H1 (cell line): ENCODE measurements at regions not wholly inside any gene's neighbourhood (a gene's known extent, or its start where the extent isn't known, plus 50 kb on each side); places are given as distances from the start of the nearest gene placed in this dataset.

Experiments used
- CTCF ChIA-PET: fragments of 300-600 bp; sonication (Branson Sonifier 250); formaldehyde crosslinking; loops from one replicate; lab custom pipeline; 2021; ENCODE audit not compliant: partially characterized antibody; lab: Charles Lee
- POLR2A ChIA-PET: fragments of 300-600 bp; sonication (Branson Sonifier 250); formaldehyde crosslinking; loops from one replicate; lab custom pipeline; 2021; ENCODE audit warnings: inconsistent platforms; ENCODE audit not compliant: partially characterized antibody; lab: Charles Lee
- DNase-seq, 2 experiments: peaks; one replicate each; pipeline versions ENCODE4 v3.0.0 to v3.0.0-alpha.2; 2010 to 2022; ENCODE audit warnings: low spot score in 2 of 2, low read depth in 1 of 2, mixed read lengths in 1 of 2
- FAIRE-seq: peaks from 2 replicates; lab custom pipeline; 2011; peaks lifted over from hg19 to GRCh38; lab: Jason Lieb, UNC
- H2AFZ ChIP-seq: 2 replicates; pipeline ENCODE4 v1.8.1; 2012; ENCODE audit warnings: low read length, inconsistent platforms
- H2AK5ac ChIP-seq: 2 replicates; pipeline ENCODE4 v1.6.1; 2013; ENCODE audit warnings: low read depth, low read length
- H2BK120ac ChIP-seq: replicated peaks from 2 replicates; pipeline ENCODE3; 2013; ENCODE audit warnings: low read depth, low read length, inconsistent platforms
- H2BK12ac ChIP-seq: 2 replicates; pipeline ENCODE4 v1.6.1; 2013; ENCODE audit warnings: low read depth, low read length
- H2BK15ac ChIP-seq: 2 replicates; pipeline ENCODE4 v1.6.1; 2013; ENCODE audit warnings: low read length
- H2BK20ac ChIP-seq: 2 replicates; pipeline ENCODE4 v1.6.1; 2013; ENCODE audit warnings: low read length
- H2BK5ac ChIP-seq: 2 replicates; pipeline ENCODE4 v1.6.1; 2013; ENCODE audit warnings: low read depth, low read length
- H3K14ac ChIP-seq: 2 replicates; pipeline ENCODE4 v1.6.1; 2013; ENCODE audit warnings: inconsistent platforms; ENCODE audit not compliant: insufficient read length
- H3K18ac ChIP-seq: 2 replicates; pipeline ENCODE4 v1.6.1; 2013; ENCODE audit warnings: low read length; ENCODE audit errors: extremely low read depth
- H3K23ac ChIP-seq: 2 replicates; pipeline ENCODE4 v1.6.1; 2013; ENCODE audit warnings: inconsistent platforms; ENCODE audit not compliant: insufficient read length
- H3K23me2 ChIP-seq: 2 replicates; pipeline ENCODE4 v1.6.1; 2013; ENCODE audit warnings: low read depth, low read length
- H3K27ac ChIP-seq: 2 replicates; pipeline ENCODE4 v1.6.1; 2011; ENCODE audit warnings: low read depth, low read length, inconsistent platforms
- H3K27me3 ChIP-seq, 4 experiments: replicated peaks in 1 of 4; 1 replicate in 1 of 4; 2 replicates in 3 of 4; pipeline versions ENCODE4 v1.6.1 to v1.8.1; 2011 to 2013; ENCODE audit warnings: low read length in 3 of 4, mild to moderate bottlenecking in 3 of 4, inconsistent platforms in 2 of 4, mixed read lengths in 2 of 4, moderate library complexity in 1 of 4; ENCODE audit not compliant: control insufficient read depth in 3 of 4, insufficient read depth in 3 of 4; ENCODE audit errors: extremely low read depth in 1 of 4
- H3K36me3 ChIP-seq, 4 experiments: 2 replicates each; pipeline versions ENCODE4 v1.6.1 to v1.8.1; 2011 to 2013; ENCODE audit warnings: mild to moderate bottlenecking in 4 of 4, low read length in 3 of 4, moderate library complexity in 2 of 4, control low read depth in 1 of 4, inconsistent platforms in 1 of 4; ENCODE audit not compliant: insufficient read depth in 4 of 4, control insufficient read depth in 2 of 4
- H3K4ac ChIP-seq: replicated peaks from 2 replicates; pipeline ENCODE3; 2013; ENCODE audit warnings: low read length, low read depth, mixed read lengths, inconsistent platforms; ENCODE audit not compliant: insufficient read length
- H3K4me1 ChIP-seq, 4 experiments: replicated peaks in 1 of 4; 1 replicate in 1 of 4; 2 replicates in 3 of 4; pipeline versions ENCODE4 v1.6.1 to v1.8.1; 2011 to 2013; ENCODE audit warnings: low read length in 3 of 4, inconsistent platforms in 2 of 4, mixed read lengths in 1 of 4; ENCODE audit not compliant: insufficient read depth in 4 of 4, control insufficient read depth in 3 of 4
- H3K4me2 ChIP-seq, 2 experiments: 2 replicates each; pipeline versions ENCODE4 v1.6.1 to v1.8.1; 2011 to 2013; ENCODE audit warnings: low read depth in 2 of 2, low read length in 2 of 2, control low read depth in 1 of 2, inconsistent platforms in 1 of 2, mild to moderate bottlenecking in 1 of 2; ENCODE audit not compliant: insufficient read depth in 1 of 2
- H3K4me3 ChIP-seq, 4 experiments: fragments of 200-600, 300-600 bp in 1 of 4; sonication (generic), shearing (Covaris generic), sonication (Bioruptor Twin) in 1 of 4; 2 replicates each; pipeline versions ENCODE4 v1.5.1 to v1.8.1; 2011 to 2016; ENCODE audit warnings: low read length in 4 of 4, low read depth in 3 of 4, control low read depth in 2 of 4, inconsistent platforms in 2 of 4, mild to moderate bottlenecking in 2 of 4, mixed read lengths in 1 of 4, moderate library complexity in 1 of 4; ENCODE audit not compliant: insufficient read depth in 2 of 4; ENCODE audit errors: extremely low read depth in 1 of 4
- H3K56ac ChIP-seq: replicated peaks from 2 replicates; pipeline ENCODE3; 2013; ENCODE audit warnings: low read depth, mild to moderate bottlenecking, mixed read lengths, low read length, inconsistent platforms; ENCODE audit not compliant: insufficient read length
- H3K79me1 ChIP-seq: 2 replicates; pipeline ENCODE4 v1.6.1; 2013; ENCODE audit warnings: low read depth, low read length, control low read depth
- H3K79me2 ChIP-seq, 2 experiments: 2 replicates each; pipeline versions ENCODE4 v1.6.1 to v1.8.1; 2012 to 2013; ENCODE audit warnings: low read length in 2 of 2, mild to moderate bottlenecking in 2 of 2, inconsistent platforms in 1 of 2; ENCODE audit not compliant: insufficient read depth in 2 of 2, control insufficient read depth in 1 of 2
- H3K9ac ChIP-seq, 4 experiments: replicated peaks in 1 of 4; 1 replicate in 1 of 4; 2 replicates in 3 of 4; pipeline versions ENCODE4 v1.6.1 to v1.8.1; 2011 to 2013; ENCODE audit warnings: low read depth in 3 of 4, low read length in 3 of 4, control low read depth in 2 of 4, mild to moderate bottlenecking in 2 of 4, moderate library complexity in 2 of 4, inconsistent platforms in 1 of 4; ENCODE audit errors: extremely low read depth in 1 of 4
- H3K9me3 ChIP-seq, 2 experiments: 2 replicates each; pipeline versions ENCODE4 v1.6.1 to v1.8.1; 2012 to 2013; ENCODE audit warnings: mild to moderate bottlenecking in 2 of 2, moderate library complexity in 2 of 2, control low read depth in 1 of 2, inconsistent platforms in 1 of 2, low read depth in 1 of 2, low read length in 1 of 2, mixed read lengths in 1 of 2; ENCODE audit not compliant: insufficient read depth in 2 of 2
- H4K20me1 ChIP-seq, 2 experiments: replicated peaks in 1 of 2; 2 replicates each; pipeline versions ENCODE3 to v1.8.1; 2011 to 2013; ENCODE audit warnings: inconsistent platforms in 2 of 2, low read length in 2 of 2, mild to moderate bottlenecking in 1 of 2; ENCODE audit not compliant: insufficient read depth in 2 of 2, control insufficient read depth in 1 of 2
- H4K5ac ChIP-seq: 2 replicates; pipeline ENCODE4 v1.6.1; 2013; ENCODE audit warnings: low read length, low read depth, mixed read lengths, inconsistent platforms; ENCODE audit not compliant: insufficient read length
- H4K8ac ChIP-seq: 2 replicates; pipeline ENCODE4 v1.8.0; 2013; ENCODE audit warnings: mild to moderate bottlenecking, moderate library complexity, low read length, inconsistent platforms; ENCODE audit not compliant: insufficient read depth; ENCODE audit errors: extremely low read depth
- H4K91ac ChIP-seq: replicated peaks from 2 replicates; pipeline ENCODE3; 2013; ENCODE audit warnings: low read length, mixed read lengths, inconsistent platforms; ENCODE audit not compliant: insufficient read length
- KDM4A ChIP-seq: IDR thresholded peaks from one replicate; pipeline ENCODE4 v1.7.1; 2012; ENCODE audit warnings: low read depth, mild to moderate bottlenecking, moderate library complexity, low read length, inconsistent platforms; ENCODE audit not compliant: severe bottlenecking
- SP4 ChIP-seq: IDR thresholded peaks from 2 replicates; pipeline ENCODE4 v1.6.1; 2012; ENCODE audit warnings: low read length, inconsistent platforms
- WGBS, 2 experiments: shearing (Covaris generic) in 1 of 2; methylation state at CpG; one replicate each; pipeline versions ENCODE4 v1.1.6 to v1.1.7; 2013 to 2015; ENCODE audit warnings: low lambda C conversion rate in 2 of 2, mixed read lengths in 2 of 2, inconsistent platforms in 1 of 2, low coverage in 1 of 2, missing lambda C conversion rate in 1 of 2; ENCODE audit not compliant: insufficient replicate concordance in 2 of 2, insufficient coverage in 1 of 2, insufficient read length in 1 of 2; ENCODE audit errors: extremely low coverage in 1 of 2, missing lambda C conversion rate in 1 of 2; 5-methylcytosine and 5-hydroxymethylcytosine counted together

DNA sequence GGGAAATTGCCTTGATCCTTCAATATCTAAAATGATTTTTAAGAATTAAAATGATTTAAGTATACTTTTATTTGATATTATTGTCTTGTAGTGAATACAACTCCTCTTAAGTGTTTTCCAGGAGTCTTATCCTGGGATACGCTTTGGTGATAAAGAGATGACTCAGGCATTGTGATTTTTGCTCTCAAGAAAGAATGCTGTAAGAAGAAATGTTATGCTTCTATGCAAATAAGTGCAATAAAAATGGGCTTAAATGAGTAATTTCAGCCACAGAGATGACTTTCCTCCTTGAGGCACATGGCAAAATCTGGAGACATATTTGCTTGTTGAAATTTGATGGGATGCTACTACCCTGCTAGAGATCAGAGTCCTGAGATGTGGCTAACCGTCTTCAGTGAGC is 358.6 kb upstream of the BCHE start:
- Histone ChIP-seq H3K56ac (no peak overlapping the region), H4K5ac (no peak overlapping the region), H2AFZ (no peak overlapping the region), H3K23ac (no peak overlapping the region), H3K14ac (no peak overlapping the region), H2BK20ac (no peak overlapping the region), H4K8ac (no peak overlapping the region), H3K79me1 (no peaks in the 10 kb centered on the region), H4K91ac (no peak overlapping the region), H3K23me2 (no peaks in the 10 kb centered on the region), H2BK15ac (no peak overlapping the region), H2BK120ac (no peak overlapping the region), H2AK5ac (no peak overlapping the region), H3K4me2 (no peak overlapping the region), H3K9ac (no peak overlapping the region), H4K20me1 (no peaks in the 10 kb centered on the region), H3K4me1 (no peaks in the 10 kb centered on the region), H3K36me3 (no peaks in the 10 kb centered on the region), H2BK5ac (no peak overlapping the region), H3K27ac (no peak overlapping the region), H3K27me3 (no peaks in the 10 kb centered on the region), H3K18ac (no peak overlapping the region), H3K79me2 (no peaks in the 10 kb centered on the region), H3K9me3 (no peaks in the 10 kb centered on the region), H2BK12ac (no peak overlapping the region), H3K4ac (no peak overlapping the region), H3K4me3 (no peak overlapping the region)
- ChIA-PET CTCF (no interaction called here), POLR2A (no interaction called here)
- no peak for DNase-seq
- TF ChIP-seq SP4: no peak
- no peak for TF ChIP-seq KDM4A
- FAIRE-seq: no peak
- 94% methylated on average over 2 of the region's 2 CpGs; no CpG with 5 or more reads in 1 of the 2 experiments for WGBS, 2 experiments
